Caco-2 (cell line): ENCODE measurements at regions not wholly inside any gene's neighbourhood (a gene's known extent, or its start where the extent isn't known, plus 50 kb on each side); places are given as distances from the start of the nearest gene placed in this dataset.

Experiments used
- BruUV-seq: library from RNA; stranded (reverse); fragments of 400-500 nt; replicated peaks from 2 replicates; lab custom pipeline; 2021; lab: Mats Ljungman, UMichigan
- CTCF ChIA-PET: fragments of 300-600 bp; sonication (Branson Sonifier 250); formaldehyde crosslinking; loops from one replicate; lab custom pipeline; 2022; ENCODE audit warnings: antibody characterized with exemption; lab: Charles Lee
- POLR2A ChIA-PET: fragments of 300-600 bp; sonication (Branson Sonifier 250); formaldehyde crosslinking; loops from one replicate; lab custom pipeline; 2022; ENCODE audit warnings: antibody characterized with exemption; lab: Charles Lee
- DNase-seq, 2 experiments: peaks; one replicate each; pipeline versions ENCODE4 v3.0.0 to v3.0.0-alpha.2; 2020 to 2022
- H3K27me3 ChIP-seq: replicated peaks from 2 replicates; pipeline ENCODE4 v1.6.0; 2011; ENCODE audit warnings: low read length; ENCODE audit not compliant: control insufficient read depth, insufficient read depth
- H3K36me3 ChIP-seq: 2 replicates; pipeline ENCODE4 v1.5.1; 2011; ENCODE audit warnings: low read length; ENCODE audit not compliant: control insufficient read depth, insufficient read depth
- H3K4me1 ChIP-seq: fragments of 250-450 bp; sonication (Bioruptor Pico); 2 replicates; pipeline ENCODE4 v1.5.1; 2020; ENCODE audit warnings: mild to moderate bottlenecking
- H3K4me3 ChIP-seq: 2 replicates; pipeline ENCODE4 v1.5.1; 2011; ENCODE audit warnings: low read depth, mild to moderate bottlenecking, control low read depth, low read length
- H3K9me3 ChIP-seq: fragments of 250-450 bp; sonication (Bioruptor Pico); 2 replicates; pipeline ENCODE4 v1.5.1; 2020; ENCODE audit warnings: mild to moderate bottlenecking, moderate library complexity
- H3K27ac Mint-ChIP-seq: one replicate; pipeline ENCODE4 v1.8.0; 2022; ENCODE audit warnings: mixed read lengths; ENCODE audit not compliant: unreplicated experiment
- H3K27me3 Mint-ChIP-seq: one replicate; pipeline ENCODE4 v1.8.0; 2022; ENCODE audit warnings: mixed read lengths; ENCODE audit not compliant: insufficient read depth, unreplicated experiment
- H3K36me3 Mint-ChIP-seq: one replicate; pipeline ENCODE4 v1.8.0; 2022; ENCODE audit warnings: mild to moderate bottlenecking, mixed read lengths; ENCODE audit not compliant: insufficient read depth, unreplicated experiment
- H3K4me1 Mint-ChIP-seq: one replicate; pipeline ENCODE4 v1.8.0; 2022; ENCODE audit warnings: low read depth, mixed read lengths; ENCODE audit not compliant: unreplicated experiment
- H3K4me3 Mint-ChIP-seq: one replicate; pipeline ENCODE4 v1.8.0; 2022; ENCODE audit warnings: mild to moderate bottlenecking, moderate library complexity, mixed read lengths; ENCODE audit not compliant: unreplicated experiment
- H3K9me3 Mint-ChIP-seq: one replicate; pipeline ENCODE4 v1.8.0; 2022; ENCODE audit warnings: mixed read lengths; ENCODE audit not compliant: unreplicated experiment
- intact Hi-C: fragments of 100-400 bp; cut with micrococcal nuclease; formaldehyde crosslinking; loops from one replicate; pipeline ENCODE4 v1.10.0; 2022; ENCODE audit not compliant: unreplicated experiment
- TF ChIP-seq, protein P1 (sequence below), 2 experiments: fragments of 200-600 bp in 1 of 2; IDR thresholded peaks; 1 replicate in 1 of 2; 2 replicates in 1 of 2; pipeline versions ENCODE4 v1.5.1 to v1.8.0; 2011 to 2022; ENCODE audit warnings: antibody characterized with exemption in 1 of 2, control low read depth in 1 of 2, inconsistent platforms in 1 of 2, low read depth in 1 of 2, low read length in 1 of 2, mild to moderate bottlenecking in 1 of 2, moderate library complexity in 1 of 2; ENCODE audit not compliant: insufficient read depth in 1 of 2, severe bottlenecking in 1 of 2, unreplicated experiment in 1 of 2

DNA sequence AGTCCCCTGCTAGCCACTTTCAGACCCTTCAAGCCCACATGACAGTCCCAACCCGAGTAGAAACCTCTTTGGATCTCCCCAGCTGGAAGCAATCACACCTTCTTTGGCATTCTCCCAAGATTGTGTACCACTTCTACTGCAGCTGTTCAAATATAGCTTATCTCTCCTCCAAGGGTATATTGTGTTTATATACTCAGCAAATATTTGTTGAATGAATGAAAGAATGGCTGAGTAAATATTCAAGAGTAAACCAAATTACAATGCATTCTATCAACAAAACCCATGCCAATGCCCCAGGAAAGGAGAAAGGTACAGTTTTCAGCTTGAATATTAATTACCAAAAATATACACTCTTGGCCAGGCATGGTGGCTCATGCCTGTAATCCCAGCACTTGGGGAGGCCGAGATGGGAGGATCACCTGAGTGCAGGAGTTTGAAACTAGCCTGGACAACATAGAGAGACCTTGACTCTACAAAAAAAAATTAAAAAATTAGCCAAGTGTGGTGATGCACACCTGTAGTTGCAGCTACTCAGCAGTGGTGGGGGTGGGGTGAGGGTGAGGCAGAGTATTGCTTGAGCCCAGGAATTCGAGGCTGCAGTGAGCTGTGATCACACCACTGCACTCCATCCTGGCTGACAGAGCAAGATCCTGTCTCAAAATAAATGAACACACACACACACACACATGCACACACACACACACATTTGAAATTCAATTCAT lies 68.5 kb downstream of the NIBAN1 start:
- intact Hi-C loops: loop anchor here (1.0 to 5.0 kb wide), 4 partner anchors 25 to 251 kb away; partner anchors contain the start of genes SWT1 and TRMT1L
- Histone ChIP-seq H3K4me1 (peaks cover 32% of the 10 kb centered on the region), H3K4me3 (no peak overlapping the region), H3K36me3 (no peaks in the 10 kb centered on the region), H3K27me3 (no peaks in the 10 kb centered on the region), H3K9me3 (peaks cover 12% of the 10 kb centered on the region; the same call in 1 of the 2 replicates)
- TF ChIP-seq, protein P1, sequence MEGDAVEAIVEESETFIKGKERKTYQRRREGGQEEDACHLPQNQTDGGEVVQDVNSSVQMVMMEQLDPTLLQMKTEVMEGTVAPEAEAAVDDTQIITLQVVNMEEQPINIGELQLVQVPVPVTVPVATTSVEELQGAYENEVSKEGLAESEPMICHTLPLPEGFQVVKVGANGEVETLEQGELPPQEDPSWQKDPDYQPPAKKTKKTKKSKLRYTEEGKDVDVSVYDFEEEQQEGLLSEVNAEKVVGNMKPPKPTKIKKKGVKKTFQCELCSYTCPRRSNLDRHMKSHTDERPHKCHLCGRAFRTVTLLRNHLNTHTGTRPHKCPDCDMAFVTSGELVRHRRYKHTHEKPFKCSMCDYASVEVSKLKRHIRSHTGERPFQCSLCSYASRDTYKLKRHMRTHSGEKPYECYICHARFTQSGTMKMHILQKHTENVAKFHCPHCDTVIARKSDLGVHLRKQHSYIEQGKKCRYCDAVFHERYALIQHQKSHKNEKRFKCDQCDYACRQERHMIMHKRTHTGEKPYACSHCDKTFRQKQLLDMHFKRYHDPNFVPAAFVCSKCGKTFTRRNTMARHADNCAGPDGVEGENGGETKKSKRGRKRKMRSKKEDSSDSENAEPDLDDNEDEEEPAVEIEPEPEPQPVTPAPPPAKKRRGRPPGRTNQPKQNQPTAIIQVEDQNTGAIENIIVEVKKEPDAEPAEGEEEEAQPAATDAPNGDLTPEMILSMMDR (IDR thresholded peaks at IDR 0.05; ENCODE audit: insufficient read depth in 1 of 2, low read depth in 1 of 2, low read length in 1 of 2, severe bottlenecking in 1 of 2, unreplicated experiment in 1 of 2): no peak
- ChIA-PET CTCF (interaction anchor here (0.6 to 0.9 kb wide), 5 partner anchors 53 to 1729 kb away, joined by 3 to 6 read pairs (median 3); no protein-coding TSS in a partner anchor), POLR2A (interaction anchor here (1.3 kb wide), 1 partner anchor 68 kb away, joined by 7 read pairs; the partner anchor contains the start of gene NIBAN1)
- Mint-ChIP-seq H3K4me3 (peak overlapping the region; percentile 29), H3K4me1 (peaks cover 17% of the 10 kb centered on the region), H3K27me3 (no peaks in the 10 kb centered on the region), H3K27ac (peak overlapping the region; percentile 85), H3K36me3 (peaks cover 6% of the 10 kb centered on the region), H3K9me3 (peaks cover 15% of the 10 kb centered on the region)
- peak; percentile 63 to 72 for DNase-seq
- BruUV-seq: no TSS peak

GRCh38 chr1:184903111-184903692 lies 71.1 kb downstream of the NIBAN1 start:
- Histone ChIP-seq H3K4me1 (peaks cover 20% of the 10 kb centered on the region), H3K27me3 (no peaks in the 10 kb centered on the region), H3K9me3 (peaks cover 12% of the 10 kb centered on the region; the same call in 1 of the 2 replicates), H3K36me3 (no peaks in the 10 kb centered on the region), H3K4me3 (no peak overlapping the region)
- CTCF ChIA-PET: no interaction called here
- Mint-ChIP-seq H3K27ac (peak overlapping the region; percentile 27), H3K9me3 (peaks cover 15% of the 10 kb centered on the region), H3K36me3 (peaks cover 6% of the 10 kb centered on the region), H3K4me3 (no peak overlapping the region), H3K27me3 (no peaks in the 10 kb centered on the region), H3K4me1 (peaks cover 17% of the 10 kb centered on the region)
- BruUV-seq: no TSS peak
- no peak for DNase-seq
- TF ChIP-seq, protein P1 (IDR thresholded peaks at IDR 0.05; ENCODE audit: insufficient read depth in 1 of 2, low read depth in 1 of 2, low read length in 1 of 2, severe bottlenecking in 1 of 2, unreplicated experiment in 1 of 2): no peak
- intact Hi-C loops: no loop called here
- POLR2A ChIA-PET: no interaction called here

DNA sequence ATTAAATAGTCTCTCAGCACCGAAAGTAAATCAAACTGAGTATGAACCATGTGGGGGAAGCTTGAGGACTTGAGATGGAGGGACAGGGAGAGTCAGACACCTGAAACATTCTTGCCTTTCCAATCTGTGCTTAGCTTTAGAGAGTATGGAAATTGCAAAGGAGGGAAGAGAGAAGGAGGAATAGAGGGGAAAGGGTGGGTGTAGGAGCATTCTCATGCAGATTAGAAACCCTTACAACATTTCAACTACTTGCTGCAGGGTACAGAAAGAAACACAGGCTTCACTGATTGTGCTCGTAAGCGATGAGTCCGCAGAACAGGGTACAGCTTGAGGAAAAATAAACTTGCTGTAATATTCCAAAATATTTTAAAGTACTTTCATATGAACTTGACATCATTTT lies 73.8 kb downstream of the NIBAN1 start:
- ChIA-PET CTCF (no interaction called here), POLR2A (no interaction called here)
- intact Hi-C loops: no loop called here
- Mint-ChIP-seq H3K9me3 (peaks cover 15% of the 10 kb centered on the region), H3K27me3 (no peaks in the 10 kb centered on the region), H3K27ac (no peak overlapping the region), H3K36me3 (peaks cover 3% of the 10 kb centered on the region), H3K4me3 (no peak overlapping the region), H3K4me1 (peaks cover 14% of the 10 kb centered on the region)
- H3K36me3 ChIP-seq: no peaks in the 10 kb centered on the region
- no peak for DNase-seq
- TF ChIP-seq, protein P1 (IDR thresholded peaks at IDR 0.05; ENCODE audit: insufficient read depth in 1 of 2, low read depth in 1 of 2, low read length in 1 of 2, severe bottlenecking in 1 of 2, unreplicated experiment in 1 of 2): no peak
- BruUV-seq: no TSS peak
- peaks cover 11% of the 10 kb centered on the region for H3K4me1 ChIP-seq
- H3K4me3 ChIP-seq: no peak overlapping the region
- H3K27me3 ChIP-seq: no peaks in the 10 kb centered on the region
- peaks cover 16% of the 10 kb centered on the region for H3K9me3 ChIP-seq
